Calu3 (cell line): ENCODE measurements at regions not wholly inside any gene's neighbourhood (a gene's known extent, or its start where the extent isn't known, plus 50 kb on each side); places are given as distances from the start of the nearest gene placed in this dataset.

Source experiments
- BruUV-seq: library from RNA; stranded (reverse); fragments of 400-500 nt; replicated peaks from 2 replicates; lab custom pipeline; 2021; lab: Mats Ljungman, UMichigan
- CTCF ChIA-PET: fragments of 300-600 bp; sonication (Branson Sonifier 250); formaldehyde crosslinking; loops from one replicate; lab custom pipeline; 2022; ENCODE audit warnings: antibody characterized with exemption; lab: Charles Lee
- DNase-seq: peaks from one replicate; pipeline ENCODE4 v3.0.0; 2022
- H3K27ac Mint-ChIP-seq: one replicate; pipeline ENCODE4 v1.8.0; 2022; ENCODE audit warnings: mixed read lengths; ENCODE audit not compliant: unreplicated experiment
- H3K27me3 Mint-ChIP-seq: one replicate; pipeline ENCODE4 v1.8.0; 2022; ENCODE audit warnings: mixed read lengths; ENCODE audit not compliant: unreplicated experiment
- H3K36me3 Mint-ChIP-seq: one replicate; pipeline ENCODE4 v1.8.0; 2022; ENCODE audit warnings: mild to moderate bottlenecking, moderate library complexity, mixed read lengths; ENCODE audit not compliant: insufficient read depth, unreplicated experiment
- H3K4me1 Mint-ChIP-seq: one replicate; pipeline ENCODE4 v1.8.0; 2022; ENCODE audit warnings: mild to moderate bottlenecking, low read depth, mixed read lengths; ENCODE audit not compliant: unreplicated experiment
- H3K4me3 Mint-ChIP-seq: one replicate; pipeline ENCODE4 v1.8.0; 2022; ENCODE audit warnings: mild to moderate bottlenecking, low read depth, moderate library complexity, mixed read lengths; ENCODE audit not compliant: unreplicated experiment
- H3K9me3 Mint-ChIP-seq: one replicate; pipeline ENCODE4 v1.8.0; 2022; ENCODE audit warnings: low read depth, mixed read lengths; ENCODE audit not compliant: unreplicated experiment
- CTCF ChIP-seq: fragments of 200-600 bp; IDR thresholded peaks from one replicate; pipeline ENCODE4 v1.8.0; 2022; ENCODE audit warnings: antibody characterized with exemption; ENCODE audit not compliant: unreplicated experiment
- intact Hi-C: fragments of 100-400 bp; cut with micrococcal nuclease; formaldehyde crosslinking; loops from one replicate; pipeline ENCODE4 v1.10.0; 2022; ENCODE audit not compliant: unreplicated experiment

GRCh38 chr9:121567500-121568342, 68.1 kb upstream of the GGTA1 start:
- DNase-seq: peak; percentile 28
- BruUV-seq: no TSS peak
- Mint-ChIP-seq H3K36me3 (no peaks in the 10 kb centered on the region), H3K4me1 (peaks cover 42% of the 10 kb centered on the region), H3K27me3 (peaks cover 8% of the 10 kb centered on the region), H3K4me3 (no peak overlapping the region), H3K9me3 (no peaks in the 10 kb centered on the region), H3K27ac (peak overlapping the region; percentile 60)
- CTCF ChIA-PET: interaction anchor here (0.7 kb wide), 1 partner anchor 85 kb away, joined by 7 read pairs; no protein-coding TSS in a partner anchor
- intact Hi-C loops: no loop called here
- TF ChIP-seq CTCF: no peak

- H3K9me3 Mint-ChIP-seq: no peaks in the 10 kb centered on the region
- CTCF ChIA-PET: interaction anchor here (0.9 kb wide), 1 partner anchor 18 kb away, joined by 3 read pairs; no protein-coding TSS in a partner anchor
Measured at GRCh38 chr9:121568343-121569265, 69.0 kb upstream of the GGTA1 start.

GRCh38 chr9:121569266-121569648, 69.6 kb upstream of the GGTA1 start:
- CTCF ChIA-PET: interaction anchor here (0.9 kb wide), 1 partner anchor 18 kb away, joined by 3 read pairs; no protein-coding TSS in a partner anchor
- H3K4me1 Mint-ChIP-seq: peaks cover 42% of the 10 kb centered on the region
- intact Hi-C loops: no loop called here
- TF ChIP-seq CTCF: no peak
- no peaks in the 10 kb centered on the region for H3K9me3 Mint-ChIP-seq
- peaks cover 8% of the 10 kb centered on the region for H3K27me3 Mint-ChIP-seq
- peak; percentile 19 for DNase-seq
- H3K4me3 Mint-ChIP-seq: no peak overlapping the region
- H3K27ac Mint-ChIP-seq: peak overlapping the region; percentile 60
- H3K36me3 Mint-ChIP-seq: no peaks in the 10 kb centered on the region
- BruUV-seq: no TSS peak

More at GRCh38 chr9:121568343-121569265, 69.0 kb upstream of the GGTA1 start:
- Mint-ChIP-seq H3K4me3 (no peak overlapping the region), H3K27ac (peak overlapping the region; percentile 60), H3K36me3 (no peaks in the 10 kb centered on the region), H3K4me1 (peaks cover 42% of the 10 kb centered on the region), H3K27me3 (peaks cover 8% of the 10 kb centered on the region)
- BruUV-seq: no TSS peak
- intact Hi-C loops: no loop called here
- peak; percentile 52 for DNase-seq
- no peak for TF ChIP-seq CTCF

- CTCF ChIA-PET: no interaction called here
- Mint-ChIP-seq H3K4me3 (no peak overlapping the region), H3K27me3 (peaks cover 8% of the 10 kb centered on the region), H3K9me3 (no peaks in the 10 kb centered on the region), H3K4me1 (peaks cover 15% of the 10 kb centered on the region), H3K36me3 (no peaks in the 10 kb centered on the region), H3K27ac (no peak overlapping the region)
- no peak for DNase-seq
- no peak for TF ChIP-seq CTCF
- BruUV-seq: no TSS peak
- intact Hi-C loops: no loop called here
Measured at GRCh38 chr9:121572581-121572980, 72.9 kb upstream of the GGTA1 start.
